Mesendoderm (in vitro differentiated cells): ENCODE measurements at regions not wholly inside any gene's neighbourhood (a gene's known extent, or its start where the extent isn't known, plus 50 kb on each side); places are given as distances from the start of the nearest gene placed in this dataset.

Source experiments
- DNase-seq: peaks from one replicate; pipeline ENCODE4 v3.0.0; 2013
- H2AK5ac ChIP-seq: 2 replicates; pipeline ENCODE4 v1.6.1; 2013; ENCODE audit warnings: low read length, inconsistent platforms
- H2BK120ac ChIP-seq: 2 replicates; pipeline ENCODE4 v1.6.1; 2013; ENCODE audit warnings: low read depth, mild to moderate bottlenecking, low read length, moderate library complexity, mixed read lengths
- H2BK15ac ChIP-seq: replicated peaks from 2 replicates; pipeline ENCODE4 v1.6.1; 2013; ENCODE audit warnings: low read depth, mild to moderate bottlenecking, moderate library complexity
- H2BK5ac ChIP-seq: 2 replicates; pipeline ENCODE4 v1.6.1; 2013; ENCODE audit warnings: low read length, inconsistent platforms
- H3K18ac ChIP-seq: 2 replicates; pipeline ENCODE4 v1.6.1; 2013; ENCODE audit warnings: mild to moderate bottlenecking, low read length, mixed read lengths
- H3K23ac ChIP-seq: one replicate; pipeline ENCODE4 v1.6.1; 2013; ENCODE audit warnings: low read length
- H3K27ac ChIP-seq: 2 replicates; pipeline ENCODE4 v1.5.1; 2013; ENCODE audit warnings: low read depth, mild to moderate bottlenecking, inconsistent platforms, low read length, moderate library complexity
- H3K27me3 ChIP-seq: 2 replicates; pipeline ENCODE4 v1.6.1; 2013; ENCODE audit warnings: low read length, control low read depth, mild to moderate bottlenecking, inconsistent platforms; ENCODE audit not compliant: insufficient read depth, poor library complexity
- H3K36me3 ChIP-seq: 2 replicates; pipeline ENCODE4 v1.6.1; 2013; ENCODE audit warnings: low read length, inconsistent platforms; ENCODE audit not compliant: control insufficient read depth, insufficient read depth
- H3K4ac ChIP-seq: one replicate; pipeline ENCODE4 v1.6.1; 2013; ENCODE audit warnings: low read depth, mild to moderate bottlenecking, low read length, moderate library complexity
- H3K4me1 ChIP-seq: 2 replicates; pipeline ENCODE4 v1.6.1; 2013; ENCODE audit warnings: low read depth, low read length, inconsistent platforms; ENCODE audit not compliant: control insufficient read depth
- H3K4me2 ChIP-seq: 2 replicates; pipeline ENCODE4 v1.6.1; 2013; ENCODE audit warnings: low read length
- H3K4me3 ChIP-seq: 2 replicates; pipeline ENCODE4 v1.5.1; 2013; ENCODE audit warnings: mild to moderate bottlenecking, low read length
- H3K56ac ChIP-seq: one replicate; pipeline ENCODE4 v1.6.1; 2013; ENCODE audit warnings: low read length
- H3K79me1 ChIP-seq: 2 replicates; pipeline ENCODE4 v1.6.1; 2013; ENCODE audit warnings: low read length, inconsistent platforms
- H3K79me2 ChIP-seq: 2 replicates; pipeline ENCODE4 v1.6.1; 2013; ENCODE audit warnings: mild to moderate bottlenecking, low read length; ENCODE audit not compliant: control insufficient read depth, insufficient read depth
- H3K9ac ChIP-seq: 2 replicates; pipeline ENCODE4 v1.6.1; 2013; ENCODE audit warnings: low read length, inconsistent platforms
- H4K5ac ChIP-seq: one replicate; pipeline ENCODE4 v1.6.1; 2013; ENCODE audit warnings: low read length
- H4K8ac ChIP-seq: one replicate; pipeline ENCODE4 v1.6.1; 2013; ENCODE audit warnings: low read depth, mild to moderate bottlenecking, control low read depth, low read length, moderate library complexity
- WGBS: extraction: QIAGEN DNeasy Blood & Tissue Kit; methylation state at CpG from one replicate; pipeline ENCODE4 v1.1.7; 2013; ENCODE audit warnings: low lambda C conversion rate, missing lambda C conversion rate; ENCODE audit not compliant: insufficient coverage; ENCODE audit errors: extremely low coverage; 5-methylcytosine and 5-hydroxymethylcytosine counted together

DNA sequence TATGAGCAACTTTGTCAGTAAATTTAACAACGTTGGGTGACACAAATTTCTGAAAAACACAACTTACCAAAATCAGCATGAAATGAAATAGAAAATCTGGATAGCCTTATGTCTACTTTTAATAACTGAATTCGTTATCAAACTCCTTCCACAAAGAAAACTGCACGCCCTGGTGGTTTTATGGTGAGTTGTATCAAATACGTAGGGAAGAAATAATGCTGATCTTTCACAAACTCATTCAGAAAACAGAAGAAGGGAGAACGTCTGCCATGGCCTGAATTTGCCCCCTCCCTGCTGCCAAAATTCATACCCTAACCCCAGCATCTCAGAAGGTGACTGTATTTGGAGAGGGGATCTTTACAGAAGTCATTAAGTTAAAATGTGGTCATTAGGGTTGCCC is 50.0 kb upstream of the COL18A1 start:
- Histone ChIP-seq H3K56ac (no peak overlapping the region), H3K4me2 (no peak overlapping the region), H3K23ac (no peak overlapping the region), H3K79me1 (no peaks in the 10 kb centered on the region), H2BK5ac (no peak overlapping the region), H4K5ac (no peak overlapping the region), H3K27me3 (no peaks in the 10 kb centered on the region), H3K79me2 (no peaks in the 10 kb centered on the region), H4K8ac (no peak overlapping the region), H3K36me3 (no peaks in the 10 kb centered on the region), H3K9ac (no peak overlapping the region), H3K4me3 (no peak overlapping the region), H3K27ac (no peak overlapping the region), H3K4ac (no peak overlapping the region), H2BK120ac (no peak overlapping the region), H2AK5ac (no peak overlapping the region), H3K4me1 (peaks cover 4% of the 10 kb centered on the region), H2BK15ac (no peak overlapping the region), H3K18ac (no peak overlapping the region)
- no peak for DNase-seq
- WGBS, result no CpG with 5 or more reads among the region's 5 CpGs
